ENCODE measurements at regions not wholly inside any gene's neighbourhood (a gene's known extent, or its start where the extent isn't known, plus 50 kb on each side); places are given as distances from the start of the nearest gene placed in this dataset.

GRCh38 chr1:59066236-59066635, 230.7 kb upstream of the FGGY start:
- ATAC-seq, result no peak
- no peak for DNase-seq
- no peak for TF ChIP-seq CTCF (IDR thresholded peaks at IDR 0.05)
- intact Hi-C loops (cut with DNase I), result no loop called here
- H3K27me3 ChIP-seq, result no peaks in the 10 kb centered on the region
- H3K4me1 ChIP-seq, result peaks cover 5% of the 10 kb centered on the region
- no peak overlapping the region for H3K27ac ChIP-seq
- H3K4me3 ChIP-seq, result no peak overlapping the region
- H3K36me3 ChIP-seq, result no peaks in the 10 kb centered on the region
- no peaks in the 10 kb centered on the region for H3K9me3 ChIP-seq

- H3K36me3 ChIP-seq, result no peaks in the 10 kb centered on the region
- no peaks in the 10 kb centered on the region for H3K9me3 ChIP-seq
- DNase-seq (no peak), ATAC-seq (no peak)
- no peak overlapping the region for H3K27ac ChIP-seq
- intact Hi-C loops (cut with DNase I), result no loop called here
- no peaks in the 10 kb centered on the region for H3K27me3 ChIP-seq
- H3K4me3 ChIP-seq, result no peak overlapping the region
- no peak for TF ChIP-seq CTCF (IDR thresholded peaks at IDR 0.05)
- peaks cover 19% of the 10 kb centered on the region for H3K4me1 ChIP-seq
Measured at GRCh38 chr1:59070610-59071009, 226.3 kb upstream of the FGGY start.

- Histone ChIP-seq H3K4me3 (no peak overlapping the region), H3K4me1 (peaks cover 19% of the 10 kb centered on the region), H3K27ac (peak overlapping the region; percentile 32), H3K27me3 (no peaks in the 10 kb centered on the region), H3K36me3 (no peaks in the 10 kb centered on the region), H3K9me3 (no peaks in the 10 kb centered on the region)
- intact Hi-C loops (cut with DNase I), result no loop called here
- TF ChIP-seq CTCF (IDR thresholded peaks at IDR 0.05), result no peak
- DNase-seq (no peak), ATAC-seq (peak; percentile 65)
Measured at GRCh38 chr1:59071289-59071688, 225.6 kb upstream of the FGGY start.

- H3K27ac ChIP-seq, result no peak overlapping the region
- intact Hi-C loops (cut with DNase I), result no loop called here
Measured at GRCh38 chr1:59071876-59072582, 224.9 kb upstream of the FGGY start.

GRCh38 chr1:59072583-59072947, 224.3 kb upstream of the FGGY start:
- no peak for DNase-seq
- intact Hi-C loops (cut with DNase I), result no loop called here
- ATAC-seq, result no peak
- no peaks in the 10 kb centered on the region for H3K9me3 ChIP-seq
- H3K36me3 ChIP-seq, result no peaks in the 10 kb centered on the region
- H3K27ac ChIP-seq, result no peak overlapping the region
- peaks cover 19% of the 10 kb centered on the region for H3K4me1 ChIP-seq
- TF ChIP-seq CTCF (IDR thresholded peaks at IDR 0.05), result no peak
- no peak overlapping the region for H3K4me3 ChIP-seq
- H3K27me3 ChIP-seq, result no peaks in the 10 kb centered on the region

More at GRCh38 chr1:59071876-59072582, 224.9 kb upstream of the FGGY start:
- no peaks in the 10 kb centered on the region for H3K36me3 ChIP-seq
- DNase-seq, result no peak
- TF ChIP-seq CTCF (IDR thresholded peaks at IDR 0.05), result no peak
- H3K27me3 ChIP-seq, result no peaks in the 10 kb centered on the region
- no peaks in the 10 kb centered on the region for H3K9me3 ChIP-seq
- peak; percentile 48 for ATAC-seq
- H3K4me3 ChIP-seq, result no peak overlapping the region
- H3K4me1 ChIP-seq, result peaks cover 19% of the 10 kb centered on the region

- peaks cover 23% of the 10 kb centered on the region for H3K4me1 ChIP-seq
- no peaks in the 10 kb centered on the region for H3K9me3 ChIP-seq
- no peak for DNase-seq
- no peak for TF ChIP-seq CTCF (IDR thresholded peaks at IDR 0.05)
- intact Hi-C loops (cut with DNase I), result no loop called here
- ATAC-seq, result no peak
- no peaks in the 10 kb centered on the region for H3K36me3 ChIP-seq
- no peak overlapping the region for H3K27ac ChIP-seq
- H3K4me3 ChIP-seq, result no peak overlapping the region
- no peaks in the 10 kb centered on the region for H3K27me3 ChIP-seq
Measured at GRCh38 chr1:59074598-59074997, 222.3 kb upstream of the FGGY start.
